ENCODE measurements at regions not wholly inside any gene's neighbourhood (a gene's known extent, or its start where the extent isn't known, plus 50 kb on each side); places are given as distances from the start of the nearest gene placed in this dataset.

- Histone ChIP-seq H3K9ac (no peak overlapping the region), H3K36me3 (ENCODE audit: insufficient read depth) (no peaks in the 10 kb centered on the region), H3K27me3 (ENCODE audit: insufficient read depth, low read depth) (no peaks in the 10 kb centered on the region), H4K20me1 (ENCODE audit: insufficient read depth) (no peaks in the 10 kb centered on the region), H3K4me2 (no peak overlapping the region), H3K79me2 (ENCODE audit: insufficient read depth, low read depth) (no peaks in the 10 kb centered on the region), H3K4me3 (IDR thresholded peaks at IDR 0.05; ENCODE audit: insufficient read depth, low read depth, low read length) (no peak overlapping the region), H2AFZ (ENCODE audit: low read depth) (no peak overlapping the region), H3K4me1 (ENCODE audit: low read depth, poor library complexity, severe bottlenecking) (peaks cover 9% of the 10 kb centered on the region), H3K27ac (no peak overlapping the region)
- TF ChIP-seq CTCF (conservative IDR thresholded peaks at IDR 0.05; ENCODE audit: low read depth, low read length), result no peak
Observed at GRCh38 chr20:9918348-9918747, 79.5 kb upstream of the PAK5 start.

GRCh38 chr20:9916761-9917160 lies 77.9 kb upstream of the PAK5 start:
- no peak overlapping the region for H3K4me2 ChIP-seq
- no peaks in the 10 kb centered on the region for H4K20me1 ChIP-seq (ENCODE audit: insufficient read depth)

GRCh38 chr20:9912858-9913434 lies 74.1 kb upstream of the PAK5 start:
- Histone ChIP-seq H3K4me2 (no peak overlapping the region), H3K27ac (no peak overlapping the region), H3K79me2 (ENCODE audit: insufficient read depth, low read depth) (no peaks in the 10 kb centered on the region), H3K36me3 (ENCODE audit: insufficient read depth) (no peaks in the 10 kb centered on the region), H3K9ac (no peak overlapping the region), H3K27me3 (ENCODE audit: insufficient read depth, low read depth) (no peaks in the 10 kb centered on the region), H3K4me3 (IDR thresholded peaks at IDR 0.05; ENCODE audit: insufficient read depth, low read depth, low read length) (no peak overlapping the region), H2AFZ (ENCODE audit: low read depth) (0 out of 2 replicates have a peak overlapping the region, but pooled peaks have one; percentile 10), H4K20me1 (ENCODE audit: insufficient read depth) (no peaks in the 10 kb centered on the region), H3K4me1 (ENCODE audit: low read depth, poor library complexity, severe bottlenecking) (peaks cover 14% of the 10 kb centered on the region)
- peak; percentile 76 for TF ChIP-seq CTCF (conservative IDR thresholded peaks at IDR 0.05; ENCODE audit: low read depth, low read length)

More at GRCh38 chr20:9916761-9917160, 77.9 kb upstream of the PAK5 start:
- Histone ChIP-seq H2AFZ (ENCODE audit: low read depth) (no peak overlapping the region), H3K4me3 (IDR thresholded peaks at IDR 0.05; ENCODE audit: insufficient read depth, low read depth, low read length) (no peak overlapping the region), H3K27me3 (ENCODE audit: insufficient read depth, low read depth) (no peaks in the 10 kb centered on the region), H3K79me2 (ENCODE audit: insufficient read depth, low read depth) (no peaks in the 10 kb centered on the region), H3K27ac (no peak overlapping the region), H3K4me1 (ENCODE audit: low read depth, poor library complexity, severe bottlenecking) (peaks cover 14% of the 10 kb centered on the region), H3K9ac (no peak overlapping the region), H3K36me3 (ENCODE audit: insufficient read depth) (no peaks in the 10 kb centered on the region)
- TF ChIP-seq CTCF (conservative IDR thresholded peaks at IDR 0.05; ENCODE audit: low read depth, low read length), result no peak

GRCh38 chr20:9912290-9912689 lies 73.4 kb upstream of the PAK5 start:
- no peak overlapping the region for H3K4me2 ChIP-seq
- no peak for TF ChIP-seq CTCF (conservative IDR thresholded peaks at IDR 0.05; ENCODE audit: low read depth, low read length)

More at GRCh38 chr20:9912290-9912689, 73.4 kb upstream of the PAK5 start:
- H3K4me3 ChIP-seq (IDR thresholded peaks at IDR 0.05; ENCODE audit: insufficient read depth, low read depth, low read length), result no peak overlapping the region
- H3K9ac ChIP-seq, result no peak overlapping the region
- H3K27ac ChIP-seq, result no peak overlapping the region
- peaks cover 14% of the 10 kb centered on the region for H3K4me1 ChIP-seq (ENCODE audit: low read depth, poor library complexity, severe bottlenecking)
- H3K27me3 ChIP-seq (ENCODE audit: insufficient read depth, low read depth), result no peaks in the 10 kb centered on the region
- no peak overlapping the region for H2AFZ ChIP-seq (ENCODE audit: low read depth)
- no peaks in the 10 kb centered on the region for H3K36me3 ChIP-seq (ENCODE audit: insufficient read depth)
- no peaks in the 10 kb centered on the region for H3K79me2 ChIP-seq (ENCODE audit: insufficient read depth, low read depth)
- no peaks in the 10 kb centered on the region for H4K20me1 ChIP-seq (ENCODE audit: insufficient read depth)
